Mesendoderm (in vitro differentiated cells): ENCODE measurements at regions not wholly inside any gene's neighbourhood (a gene's known extent, or its start where the extent isn't known, plus 50 kb on each side); places are given as distances from the start of the nearest gene placed in this dataset.

Experiments
- DNase-seq: peaks from one replicate; pipeline ENCODE4 v3.0.0; 2013
- H2AK5ac ChIP-seq: 2 replicates; pipeline ENCODE4 v1.6.1; 2013; ENCODE audit warnings: low read length, inconsistent platforms
- H2BK120ac ChIP-seq: 2 replicates; pipeline ENCODE4 v1.6.1; 2013; ENCODE audit warnings: low read depth, mild to moderate bottlenecking, low read length, moderate library complexity, mixed read lengths
- H2BK15ac ChIP-seq: replicated peaks from 2 replicates; pipeline ENCODE4 v1.6.1; 2013; ENCODE audit warnings: low read depth, mild to moderate bottlenecking, moderate library complexity
- H2BK5ac ChIP-seq: 2 replicates; pipeline ENCODE4 v1.6.1; 2013; ENCODE audit warnings: low read length, inconsistent platforms
- H3K18ac ChIP-seq: 2 replicates; pipeline ENCODE4 v1.6.1; 2013; ENCODE audit warnings: mild to moderate bottlenecking, low read length, mixed read lengths
- H3K23ac ChIP-seq: one replicate; pipeline ENCODE4 v1.6.1; 2013; ENCODE audit warnings: low read length
- H3K27ac ChIP-seq: 2 replicates; pipeline ENCODE4 v1.5.1; 2013; ENCODE audit warnings: low read depth, mild to moderate bottlenecking, inconsistent platforms, low read length, moderate library complexity
- H3K27me3 ChIP-seq: 2 replicates; pipeline ENCODE4 v1.6.1; 2013; ENCODE audit warnings: low read length, control low read depth, mild to moderate bottlenecking, inconsistent platforms; ENCODE audit not compliant: insufficient read depth, poor library complexity
- H3K36me3 ChIP-seq: 2 replicates; pipeline ENCODE4 v1.6.1; 2013; ENCODE audit warnings: low read length, inconsistent platforms; ENCODE audit not compliant: control insufficient read depth, insufficient read depth
- H3K4ac ChIP-seq: one replicate; pipeline ENCODE4 v1.6.1; 2013; ENCODE audit warnings: low read depth, mild to moderate bottlenecking, low read length, moderate library complexity
- H3K4me1 ChIP-seq: 2 replicates; pipeline ENCODE4 v1.6.1; 2013; ENCODE audit warnings: low read depth, low read length, inconsistent platforms; ENCODE audit not compliant: control insufficient read depth
- H3K4me2 ChIP-seq: 2 replicates; pipeline ENCODE4 v1.6.1; 2013; ENCODE audit warnings: low read length
- H3K4me3 ChIP-seq: 2 replicates; pipeline ENCODE4 v1.5.1; 2013; ENCODE audit warnings: mild to moderate bottlenecking, low read length
- H3K56ac ChIP-seq: one replicate; pipeline ENCODE4 v1.6.1; 2013; ENCODE audit warnings: low read length
- H3K79me1 ChIP-seq: 2 replicates; pipeline ENCODE4 v1.6.1; 2013; ENCODE audit warnings: low read length, inconsistent platforms
- H3K79me2 ChIP-seq: 2 replicates; pipeline ENCODE4 v1.6.1; 2013; ENCODE audit warnings: mild to moderate bottlenecking, low read length; ENCODE audit not compliant: control insufficient read depth, insufficient read depth
- H3K9ac ChIP-seq: 2 replicates; pipeline ENCODE4 v1.6.1; 2013; ENCODE audit warnings: low read length, inconsistent platforms
- H4K5ac ChIP-seq: one replicate; pipeline ENCODE4 v1.6.1; 2013; ENCODE audit warnings: low read length
- H4K8ac ChIP-seq: one replicate; pipeline ENCODE4 v1.6.1; 2013; ENCODE audit warnings: low read depth, mild to moderate bottlenecking, control low read depth, low read length, moderate library complexity
- WGBS: extraction: QIAGEN DNeasy Blood & Tissue Kit; methylation state at CpG from one replicate; pipeline ENCODE4 v1.1.7; 2013; ENCODE audit warnings: low lambda C conversion rate, missing lambda C conversion rate; ENCODE audit not compliant: insufficient coverage; ENCODE audit errors: extremely low coverage; 5-methylcytosine and 5-hydroxymethylcytosine counted together

GRCh38 chr18:43893001-43893637 is 615.8 kb upstream of the SYT4 start:
- no peak overlapping the region for H3K23ac ChIP-seq
- no peak overlapping the region for H3K9ac ChIP-seq
- no peak overlapping the region for H3K18ac ChIP-seq
- H3K27ac ChIP-seq: no peak overlapping the region
- H3K36me3 ChIP-seq: no peaks in the 10 kb centered on the region
- H3K27me3 ChIP-seq: peaks cover 1% of the 10 kb centered on the region
- no peak overlapping the region for H2AK5ac ChIP-seq
- WGBS: no CpG with 5 or more reads among the region's 5 CpGs
- H3K4me2 ChIP-seq: no peak overlapping the region
- no peak overlapping the region for H3K4me3 ChIP-seq
- H2BK5ac ChIP-seq: no peak overlapping the region
- no peak overlapping the region for H3K4ac ChIP-seq
- H4K8ac ChIP-seq: no peak overlapping the region
- H3K4me1 ChIP-seq: no peaks in the 10 kb centered on the region
- H2BK15ac ChIP-seq: no peak overlapping the region
- DNase-seq: no peak
- no peaks in the 10 kb centered on the region for H3K79me2 ChIP-seq
- H4K5ac ChIP-seq: no peak overlapping the region
- no peak overlapping the region for H3K56ac ChIP-seq
- no peak overlapping the region for H2BK120ac ChIP-seq
- no peaks in the 10 kb centered on the region for H3K79me1 ChIP-seq

- no peaks in the 10 kb centered on the region for H3K79me2 ChIP-seq
- no peak overlapping the region for H2BK15ac ChIP-seq
- no peak overlapping the region for H2BK120ac ChIP-seq
- no peak for DNase-seq
- H3K4me3 ChIP-seq: no peak overlapping the region
- H2BK5ac ChIP-seq: no peak overlapping the region
- no peak overlapping the region for H3K4ac ChIP-seq
- no peaks in the 10 kb centered on the region for H3K4me1 ChIP-seq
- no peak overlapping the region for H3K23ac ChIP-seq
- no peak overlapping the region for H3K56ac ChIP-seq
- no peaks in the 10 kb centered on the region for H3K27me3 ChIP-seq
- no peaks in the 10 kb centered on the region for H3K79me1 ChIP-seq
- no CpG with 5 or more reads among the region's 1 CpG for WGBS
- H4K8ac ChIP-seq: no peak overlapping the region
- no peak overlapping the region for H4K5ac ChIP-seq
- no peak overlapping the region for H3K4me2 ChIP-seq
- H3K18ac ChIP-seq: no peak overlapping the region
- H3K9ac ChIP-seq: no peak overlapping the region
- no peaks in the 10 kb centered on the region for H3K36me3 ChIP-seq
- no peak overlapping the region for H2AK5ac ChIP-seq
- H3K27ac ChIP-seq: no peak overlapping the region
Observed at GRCh38 chr18:43904209-43904837, 627.0 kb upstream of the SYT4 start.

DNA sequence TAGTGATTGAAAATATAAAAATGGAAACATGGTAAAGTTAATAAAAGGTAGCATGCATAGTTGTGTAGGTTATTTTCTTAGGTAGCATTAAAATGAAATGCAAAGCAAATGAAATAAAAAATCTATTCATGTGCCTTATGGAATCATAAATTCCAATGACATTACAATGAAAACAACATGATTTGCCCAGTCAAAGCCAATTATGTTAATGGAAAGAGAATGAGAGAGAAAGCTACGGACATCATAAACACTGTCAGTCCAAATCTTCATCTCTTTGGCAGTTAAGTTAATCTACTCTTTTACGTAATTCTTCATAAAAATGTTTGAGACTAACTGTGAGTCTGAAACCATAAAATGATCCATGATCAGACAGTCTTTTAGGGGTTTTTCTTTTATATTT is 636.7 kb upstream of the SYT4 start:
- H3K4me3 ChIP-seq: no peak overlapping the region
- H3K79me1 ChIP-seq: no peaks in the 10 kb centered on the region
- no peaks in the 10 kb centered on the region for H3K27me3 ChIP-seq
- H3K36me3 ChIP-seq: no peaks in the 10 kb centered on the region
- no peak overlapping the region for H4K5ac ChIP-seq
- WGBS: no CpG with 5 or more reads among the region's 2 CpGs
- H3K23ac ChIP-seq: no peak overlapping the region
- H3K4me2 ChIP-seq: no peak overlapping the region
- H3K56ac ChIP-seq: no peak overlapping the region
- no peak overlapping the region for H3K4ac ChIP-seq
- H2BK120ac ChIP-seq: no peak overlapping the region
- no peak overlapping the region for H3K9ac ChIP-seq
- DNase-seq: no peak
- no peaks in the 10 kb centered on the region for H3K4me1 ChIP-seq
- H3K27ac ChIP-seq: no peak overlapping the region
- no peak overlapping the region for H2AK5ac ChIP-seq
- no peak overlapping the region for H4K8ac ChIP-seq
- H3K18ac ChIP-seq: no peak overlapping the region
- H2BK5ac ChIP-seq: no peak overlapping the region
- H3K79me2 ChIP-seq: no peaks in the 10 kb centered on the region
- no peak overlapping the region for H2BK15ac ChIP-seq

- Histone ChIP-seq H3K79me2 (no peaks in the 10 kb centered on the region), H4K8ac (no peak overlapping the region), H3K36me3 (no peaks in the 10 kb centered on the region), H3K4me2 (no peak overlapping the region), H2BK5ac (no peak overlapping the region), H3K27me3 (no peaks in the 10 kb centered on the region), H3K79me1 (no peaks in the 10 kb centered on the region), H2AK5ac (no peak overlapping the region), H3K9ac (no peak overlapping the region), H2BK15ac (no peak overlapping the region), H3K4ac (no peak overlapping the region), H3K23ac (no peak overlapping the region), H2BK120ac (no peak overlapping the region), H3K4me3 (no peak overlapping the region), H3K4me1 (no peaks in the 10 kb centered on the region), H4K5ac (no peak overlapping the region), H3K18ac (no peak overlapping the region), H3K56ac (no peak overlapping the region), H3K27ac (no peak overlapping the region)
- no CpG with 5 or more reads among the region's 3 CpGs for WGBS
- no peak for DNase-seq
Observed at GRCh38 chr18:43916984-43917383, 639.7 kb upstream of the SYT4 start.

DNA sequence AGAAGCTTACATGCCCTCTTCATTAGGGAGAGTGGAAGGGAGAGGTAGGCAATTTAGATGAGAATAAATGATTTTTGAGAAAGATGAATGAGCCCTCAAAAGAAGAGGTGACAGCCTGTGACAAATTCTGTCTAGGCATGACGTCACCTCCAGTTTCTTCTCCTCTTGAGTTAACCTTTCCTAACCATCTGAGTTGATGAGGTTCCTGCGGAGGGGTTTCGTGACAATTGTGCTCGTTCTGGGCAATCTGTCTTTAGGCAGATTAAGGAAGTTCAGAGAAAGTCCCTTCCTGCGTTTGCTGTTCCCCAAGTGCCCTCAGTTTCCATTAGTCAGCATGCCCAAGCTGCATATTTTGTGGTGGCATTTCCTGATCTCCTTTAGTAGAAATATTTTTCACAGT is 640.2 kb upstream of the SYT4 start:
- Histone ChIP-seq H2BK120ac (no peak overlapping the region), H3K79me1 (no peaks in the 10 kb centered on the region), H2BK15ac (no peak overlapping the region), H4K8ac (no peak overlapping the region), H4K5ac (no peak overlapping the region), H3K79me2 (no peaks in the 10 kb centered on the region), H2AK5ac (no peak overlapping the region), H3K4me3 (no peak overlapping the region), H3K4me2 (no peak overlapping the region), H3K4ac (no peak overlapping the region), H3K18ac (no peak overlapping the region), H3K4me1 (no peaks in the 10 kb centered on the region), H3K27ac (no peak overlapping the region), H2BK5ac (no peak overlapping the region), H3K56ac (no peak overlapping the region), H3K9ac (no peak overlapping the region), H3K36me3 (no peaks in the 10 kb centered on the region), H3K27me3 (no peaks in the 10 kb centered on the region), H3K23ac (no peak overlapping the region)
- no CpG with 5 or more reads among the region's 5 CpGs for WGBS
- no peak for DNase-seq

- Histone ChIP-seq H3K9ac (no peak overlapping the region), H2AK5ac (no peak overlapping the region), H2BK5ac (no peak overlapping the region), H4K8ac (no peak overlapping the region), H3K27me3 (no peaks in the 10 kb centered on the region), H3K23ac (no peak overlapping the region), H3K4me3 (no peak overlapping the region), H4K5ac (no peak overlapping the region), H3K79me2 (no peaks in the 10 kb centered on the region), H3K18ac (no peak overlapping the region), H3K36me3 (no peaks in the 10 kb centered on the region), H3K79me1 (no peaks in the 10 kb centered on the region), H2BK15ac (no peak overlapping the region), H3K4me1 (no peaks in the 10 kb centered on the region), H3K27ac (no peak overlapping the region), H2BK120ac (no peak overlapping the region), H3K56ac (no peak overlapping the region), H3K4ac (no peak overlapping the region), H3K4me2 (no peak overlapping the region)
- DNase-seq: no peak
Observed at GRCh38 chr18:43919551-43919950, 642.3 kb upstream of the SYT4 start.
